Right kidney (tissue), 1 donor: ENCODE measurements at regions not wholly inside any gene's neighbourhood (a gene's known extent, or its start where the extent isn't known, plus 50 kb on each side); places are given as distances from the start of the nearest gene placed in this dataset.

Experiments used
- DNase-seq: peaks from one replicate; pipeline ENCODE4 v3.0.0-alpha.2; 2016

- no peak for DNase-seq
Measured at GRCh38 chr2:2762166-2762908, 431.3 kb upstream of the MYT1L start.

GRCh38 chr2:2758793-2759367, 427.8 kb upstream of the MYT1L start:
- DNase-seq, result no peak

- no peak for DNase-seq
Measured at GRCh38 chr2:2757764-2758163, 426.7 kb upstream of the MYT1L start.

DNA sequence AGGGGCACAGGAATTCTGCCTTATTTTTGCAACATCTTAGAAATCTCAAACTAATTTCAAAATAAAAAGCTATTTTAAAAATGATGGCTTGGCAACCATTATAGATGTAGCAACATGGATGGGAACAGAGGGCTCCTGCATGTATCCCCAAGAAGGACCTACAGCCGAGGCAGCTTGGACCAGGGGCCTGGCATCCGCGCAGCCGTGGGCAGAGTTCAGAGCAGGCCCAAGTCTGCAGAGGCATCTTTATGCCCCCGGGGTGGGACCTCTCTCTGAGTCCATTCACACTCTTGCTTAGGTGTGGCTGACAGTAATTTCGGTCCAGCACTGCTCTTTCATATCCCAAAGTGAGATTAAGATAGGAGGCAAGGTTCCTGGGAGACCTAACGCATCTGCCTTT, 425.8 kb upstream of the MYT1L start:
- DNase-seq, result no peak

GRCh38 chr2:2755990-2756389, 424.9 kb upstream of the MYT1L start:
- no peak for DNase-seq

- no peak for DNase-seq
Measured at GRCh38 chr2:2754940-2755339, 423.9 kb upstream of the MYT1L start.

- DNase-seq, result no peak
Measured at GRCh38 chr2:2751715-2752315, 420.7 kb upstream of the MYT1L start.

DNA sequence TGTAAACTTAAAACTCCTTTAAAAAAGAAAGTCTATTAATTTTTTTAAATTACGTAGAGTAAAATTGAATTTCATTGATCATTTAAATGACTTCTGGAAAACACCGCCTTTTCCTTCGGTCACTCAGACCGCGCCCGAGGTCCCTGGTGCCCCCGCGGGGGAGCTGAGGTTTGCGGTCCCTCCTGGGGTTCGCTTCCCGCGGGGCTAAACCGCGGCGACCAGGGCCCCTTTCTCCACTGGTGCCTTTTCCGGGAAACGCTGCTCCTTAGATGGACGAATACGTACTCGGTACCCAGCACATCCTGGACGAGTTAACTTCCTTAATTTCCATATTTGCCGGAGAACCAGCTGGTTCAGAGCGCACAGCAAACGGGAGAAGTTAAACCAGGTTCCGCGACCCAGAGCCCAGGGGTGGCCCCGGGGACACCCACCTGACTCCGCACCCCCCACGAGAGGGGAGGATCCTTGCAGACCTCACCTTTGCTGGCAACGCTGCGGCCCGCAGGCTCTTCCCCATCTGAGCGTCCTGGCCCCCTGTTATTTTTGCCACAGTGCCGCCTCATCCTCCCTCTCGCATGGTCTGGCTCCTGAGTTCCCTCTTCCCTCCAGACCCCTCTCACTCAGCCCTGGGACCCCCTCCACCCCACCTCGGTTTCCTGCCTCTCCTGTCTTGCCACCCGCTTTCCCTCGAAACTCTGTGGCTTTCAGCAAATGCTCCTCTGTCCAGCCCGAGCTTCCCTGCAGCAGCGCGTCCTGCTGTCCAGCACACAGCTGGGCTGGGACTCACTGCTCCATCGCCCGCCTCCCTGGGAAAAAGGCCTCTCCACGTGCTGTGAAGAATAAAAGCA, 420.0 kb upstream of the MYT1L start:
- no peak for DNase-seq

DNA sequence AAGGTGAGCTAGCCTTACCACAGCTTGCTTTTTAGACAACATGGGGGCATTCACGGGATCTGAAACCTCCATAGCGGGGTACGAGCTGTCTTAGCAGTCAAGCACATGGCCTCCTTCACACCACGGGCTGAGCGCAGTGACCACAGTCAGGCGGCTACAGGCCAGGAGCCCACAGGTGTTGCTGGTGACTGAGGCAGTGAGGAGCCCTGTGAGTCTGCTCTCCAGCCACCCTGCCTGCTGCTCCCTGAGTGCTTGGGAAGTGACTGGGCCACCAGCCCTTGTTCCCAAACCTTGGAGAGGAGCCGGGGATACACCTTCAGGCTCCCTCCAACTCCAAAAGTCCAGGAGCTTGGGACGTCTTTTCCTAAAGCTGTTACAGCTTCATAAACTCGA, 418.1 kb upstream of the MYT1L start:
- no peak for DNase-seq

DNA sequence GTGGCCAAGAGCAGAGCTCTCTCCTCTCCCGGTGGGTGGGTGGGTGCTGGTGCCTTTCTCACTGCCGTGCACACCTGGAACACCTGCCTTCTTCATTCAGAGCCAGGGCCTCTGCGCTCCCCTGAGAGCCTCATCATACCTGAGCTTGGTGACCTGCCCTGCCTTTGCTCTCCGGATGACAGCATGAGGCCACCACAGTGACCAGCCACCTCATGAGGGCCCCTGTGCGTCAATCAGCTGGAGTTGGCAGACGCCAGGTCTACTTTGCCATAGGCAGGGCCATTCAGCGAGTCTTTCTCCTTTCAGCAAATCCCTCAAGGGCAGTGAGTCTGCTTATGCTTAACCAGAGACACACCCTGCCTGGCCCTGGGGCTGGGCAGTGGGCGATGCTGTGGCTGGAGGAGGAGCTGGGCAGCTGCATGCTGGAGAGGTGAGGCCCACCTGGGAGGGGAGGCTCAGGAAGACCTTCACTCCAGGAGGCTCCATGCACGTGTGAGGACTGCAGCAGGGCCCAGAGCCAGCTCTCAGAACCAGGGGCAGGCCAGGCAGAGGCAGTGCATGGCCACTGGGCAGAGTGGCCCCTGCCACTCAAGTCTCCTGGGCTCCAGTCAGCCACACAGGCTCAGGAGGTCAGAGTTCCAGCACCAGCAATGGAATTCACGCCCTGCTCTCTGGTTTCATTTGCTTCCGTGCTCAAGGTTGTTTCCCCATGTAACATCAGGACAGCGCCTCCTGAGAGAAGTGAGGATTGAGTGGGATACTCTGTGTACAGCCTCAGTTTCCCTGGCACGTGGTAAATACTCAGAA, 417.5 kb upstream of the MYT1L start:
- DNase-seq, result no peak

GRCh38 chr2:2747797-2748301, 416.8 kb upstream of the MYT1L start:
- DNase-seq, result no peak

DNA sequence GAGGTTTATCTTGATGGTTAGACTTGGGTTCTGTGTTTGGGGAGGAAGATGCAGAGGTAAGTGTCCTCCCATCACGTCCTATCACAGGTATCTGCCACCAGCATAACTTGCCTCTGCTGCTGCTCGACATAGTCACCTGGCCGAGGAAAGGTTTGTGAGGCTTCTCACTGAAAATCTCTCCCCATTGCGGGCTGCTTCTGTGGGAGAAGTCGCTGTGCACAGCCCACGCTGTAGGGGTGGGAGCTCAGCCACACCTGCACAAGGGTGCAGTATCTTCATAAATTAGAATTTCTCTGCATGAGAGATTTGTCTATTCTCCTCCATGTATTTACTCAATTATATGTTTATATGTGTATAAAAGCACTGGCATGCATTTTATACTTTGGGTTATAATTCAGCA, 415.7 kb upstream of the MYT1L start:
- no peak for DNase-seq

- no peak for DNase-seq
Measured at GRCh38 chr2:2744958-2745715, 414.1 kb upstream of the MYT1L start.

DNA sequence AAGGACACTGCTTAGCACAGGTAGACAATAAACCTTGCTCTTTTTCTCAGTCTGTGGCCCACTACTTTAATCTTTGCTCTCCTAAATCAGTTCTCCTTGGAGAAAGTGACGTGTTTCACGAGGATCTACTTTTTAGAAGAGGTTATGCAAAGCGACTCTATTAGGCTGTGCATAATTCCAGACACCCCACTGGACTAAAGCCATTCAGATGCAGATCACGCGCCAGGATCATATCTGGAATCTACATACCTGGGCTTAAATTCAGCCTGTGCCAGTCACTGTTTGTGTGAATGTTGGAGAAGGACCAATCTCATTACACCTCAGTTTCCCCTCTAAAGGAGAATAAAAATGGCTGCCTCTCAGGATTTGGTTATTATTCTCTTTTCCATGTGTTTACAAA, 413.0 kb upstream of the MYT1L start:
- no peak for DNase-seq

DNA sequence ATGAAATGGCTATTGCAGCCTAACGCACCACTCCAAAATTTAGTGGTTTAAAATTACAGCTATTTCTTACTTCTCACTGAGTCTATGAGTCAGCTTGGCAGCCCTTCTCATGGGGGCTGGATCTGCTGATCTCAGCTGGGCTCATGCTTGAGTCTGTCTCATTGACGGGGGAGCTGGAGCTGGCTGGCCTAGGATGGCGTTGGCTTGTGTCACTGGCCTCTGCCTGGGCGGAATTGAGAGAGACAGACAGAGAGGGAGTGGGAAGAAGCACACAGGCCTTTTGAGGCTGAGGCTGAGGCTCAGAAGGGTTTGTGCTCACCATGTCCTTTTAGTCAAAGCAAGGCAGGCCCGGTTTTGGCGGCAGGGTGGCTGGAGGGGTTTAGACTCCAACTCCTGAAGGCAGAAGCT, 412.1 kb upstream of the MYT1L start:
- DNase-seq, result no peak

- DNase-seq, result no peak
Measured at GRCh38 chr2:2742726-2743125, 411.7 kb upstream of the MYT1L start.

DNA sequence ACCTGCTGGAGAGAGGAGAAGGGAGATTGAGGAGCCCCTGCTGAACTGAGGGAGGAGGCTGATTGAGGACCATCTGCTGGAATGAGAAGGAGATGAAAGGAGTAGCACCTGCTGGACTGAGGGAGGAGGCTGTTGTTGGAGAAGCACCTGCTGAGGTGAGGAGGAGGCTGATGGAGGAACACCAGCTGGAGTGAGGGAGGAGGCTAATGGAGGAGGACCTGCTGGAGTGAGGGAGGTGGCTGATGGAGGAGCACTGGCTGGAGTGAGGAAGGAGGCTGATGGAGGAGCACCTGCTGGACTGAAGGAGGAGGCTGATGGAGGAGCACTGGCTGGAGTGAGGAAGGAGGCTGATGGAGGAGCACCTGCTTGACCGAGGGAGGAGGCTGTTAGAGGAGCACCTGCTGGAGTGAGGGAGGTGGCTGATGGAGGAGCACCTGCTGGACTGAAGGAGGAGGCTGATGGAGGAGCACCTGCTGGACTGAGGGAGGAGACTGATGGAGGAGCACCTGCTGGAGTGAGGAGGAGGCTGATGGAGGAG, 409.2 kb upstream of the MYT1L start:
- DNase-seq, result no peak

DNA sequence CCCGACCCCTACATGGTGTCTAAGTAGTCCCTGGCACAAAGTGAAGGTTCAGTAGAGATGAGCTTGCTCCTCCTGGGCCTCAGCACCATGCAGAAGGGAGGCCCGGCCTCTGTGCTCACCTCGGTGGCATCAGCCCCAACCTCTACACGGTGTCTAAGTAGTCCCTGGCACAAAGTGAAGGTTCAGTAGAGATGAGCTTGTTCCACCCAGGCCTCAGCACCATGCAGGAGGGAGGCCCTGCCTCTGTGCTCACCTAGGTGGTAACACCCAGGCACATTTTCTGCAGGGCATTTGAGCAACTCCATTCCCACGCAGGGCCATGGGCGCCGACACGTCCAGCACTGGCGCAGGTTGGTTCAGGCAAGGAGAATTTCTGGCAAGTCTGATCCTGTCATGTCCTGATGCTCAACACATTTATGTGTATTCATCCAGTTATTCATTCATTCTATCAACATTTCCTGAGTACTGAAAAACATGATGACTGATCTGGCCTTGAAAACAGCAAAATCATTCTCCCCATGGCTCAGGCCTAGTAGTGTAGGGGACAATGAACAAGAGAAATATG, 408.2 kb upstream of the MYT1L start:
- DNase-seq, result no peak

DNA sequence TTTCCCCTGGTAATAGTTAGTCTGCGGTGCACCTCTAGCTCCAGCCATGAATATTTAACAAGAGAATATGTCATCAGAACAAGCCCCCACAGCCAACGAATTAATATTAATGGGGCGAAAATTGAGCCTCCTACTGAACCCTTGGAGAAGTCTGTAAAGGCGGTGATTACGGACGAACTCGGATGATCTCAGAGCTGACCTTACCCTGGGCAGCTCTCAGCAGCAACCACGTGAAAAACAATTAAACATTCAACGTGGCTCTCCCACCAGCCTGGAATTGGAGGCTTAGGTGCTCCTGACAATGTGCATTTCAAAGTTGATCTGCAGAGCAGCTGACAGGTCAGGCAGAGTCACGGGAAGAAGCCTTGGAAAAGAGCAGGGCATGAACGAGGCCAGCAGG, 407.6 kb upstream of the MYT1L start:
- DNase-seq, result no peak

DNA sequence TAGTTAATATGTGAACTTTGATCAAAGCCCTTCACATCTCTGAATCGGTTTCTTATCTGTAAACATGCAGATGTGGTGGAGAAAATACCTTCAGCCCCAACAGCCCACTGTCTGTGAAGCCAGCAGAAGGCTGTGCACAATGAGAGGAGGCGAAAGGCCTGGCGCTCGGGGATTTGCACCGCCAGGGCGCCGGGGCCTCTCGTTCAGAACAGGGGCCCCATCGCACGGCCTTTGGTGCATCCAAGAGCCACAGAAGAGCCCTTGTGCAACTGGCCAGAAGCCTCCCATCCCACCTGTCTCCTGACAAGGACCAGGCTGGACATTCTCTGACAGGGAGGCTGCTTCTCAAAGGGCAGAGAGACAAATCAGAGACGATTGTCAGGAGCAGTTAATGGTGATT, 407.2 kb upstream of the MYT1L start:
- no peak for DNase-seq

DNA sequence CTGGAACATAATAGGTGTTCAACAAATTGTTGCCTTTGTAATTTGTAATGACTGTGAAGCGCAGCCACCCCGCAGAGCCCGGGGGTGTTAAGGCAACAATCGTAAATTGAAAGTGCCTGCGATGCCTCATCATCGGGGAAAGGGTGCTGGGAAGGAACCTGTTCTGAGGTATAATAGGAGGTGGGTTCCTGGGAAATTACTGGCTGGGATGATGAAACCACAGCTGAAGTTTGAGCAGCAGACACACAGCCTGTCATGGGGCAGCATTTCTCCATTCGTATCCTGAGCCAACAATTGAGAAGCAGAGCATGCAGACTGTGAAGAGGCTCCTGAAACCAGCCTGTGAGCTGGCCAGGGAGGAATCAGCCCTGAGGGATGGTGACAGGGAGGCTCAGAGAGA, 404.0 kb upstream of the MYT1L start:
- DNase-seq, result no peak
